ENCODE measurements at regions not wholly inside any gene's neighbourhood (a gene's known extent, or its start where the extent isn't known, plus 50 kb on each side); places are given as distances from the start of the nearest gene placed in this dataset.
"Not testable (repeated sequence)": the region's sequence is repeated elsewhere in the genome, so short reads cannot be mapped to it uniquely, and the experiment has no call there.

DNA sequence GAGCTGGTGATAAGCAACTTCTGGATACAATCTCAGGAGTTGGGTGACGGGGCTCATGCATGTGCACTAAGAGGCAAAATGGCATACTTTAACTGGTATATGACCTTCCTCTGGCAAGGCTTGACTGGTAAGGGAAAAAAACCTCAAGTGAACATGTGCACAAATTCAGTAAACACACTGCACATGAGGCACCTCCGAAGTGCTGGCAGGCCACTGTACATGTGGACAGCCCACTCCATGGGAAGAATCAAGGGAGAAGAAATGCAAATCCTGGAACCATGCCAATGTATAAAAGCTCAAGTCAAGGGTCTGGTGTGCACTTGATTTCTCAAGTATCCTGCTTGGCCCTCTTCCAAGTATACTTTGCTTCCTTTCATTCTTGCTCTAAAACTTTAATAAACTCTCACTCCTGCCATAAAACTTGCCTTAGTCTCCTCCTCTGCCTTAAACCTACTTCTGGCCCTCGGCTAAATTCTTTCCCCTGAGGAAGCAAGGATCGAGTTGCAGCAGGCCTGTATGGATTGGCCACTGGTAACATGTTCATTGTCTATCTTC, 167.2 kb downstream of the RAMP3 start:
- FAIRE-seq: no peak
- TF ChIP-seq TAF1 (IDR thresholded peaks at IDR 0.05; ENCODE audit: borderline replicate concordance, low read depth, low read length) (no peak), POLR2A (IDR thresholded peaks at IDR 0.05; ENCODE audit: low read depth, low read length) (no peak), POLR2AphosphoS5 (IDR thresholded peaks at IDR 0.05; ENCODE audit: low read depth, low read length) (no peak)
- DNase-seq (ENCODE audit: insufficient read length): no peak

GRCh38 chr7:45325378-45325777, 167.8 kb downstream of the RAMP3 start:
- DNase-seq (ENCODE audit: insufficient read length) (no peak), FAIRE-seq (peak; percentile 65)
- TF ChIP-seq POLR2AphosphoS5 (IDR thresholded peaks at IDR 0.05; ENCODE audit: low read depth, low read length): no peak
- no peak for TF ChIP-seq TAF1 (IDR thresholded peaks at IDR 0.05; ENCODE audit: borderline replicate concordance, low read depth, low read length)
- no peak for TF ChIP-seq POLR2A (IDR thresholded peaks at IDR 0.05; ENCODE audit: low read depth, low read length)

DNA sequence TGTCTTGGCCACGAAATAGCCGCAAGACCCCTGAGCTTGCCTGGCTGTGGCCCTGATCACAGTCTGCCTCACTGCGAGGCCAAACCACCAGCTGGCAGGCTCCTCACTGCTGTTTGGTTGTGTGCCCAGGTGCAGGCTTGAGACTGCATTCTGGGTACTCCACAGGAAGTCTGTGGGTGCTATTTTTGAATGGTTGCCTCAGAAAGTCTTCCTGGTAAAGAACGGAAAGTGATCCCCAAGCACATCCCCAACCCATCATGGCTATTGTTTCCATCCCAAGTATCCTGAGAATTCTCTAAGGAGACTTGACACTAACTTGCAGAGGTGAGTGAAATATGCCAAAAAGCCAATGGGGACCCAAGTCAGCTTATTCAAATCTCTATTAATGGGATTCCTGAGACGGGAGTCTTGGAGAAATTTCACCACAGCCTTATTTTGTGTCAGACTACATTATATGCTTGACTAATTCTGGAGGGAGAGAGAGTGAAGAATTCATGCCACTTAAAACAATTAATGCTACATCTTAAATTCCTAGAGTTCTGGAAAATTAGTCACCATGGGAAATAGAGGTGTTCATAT, 170.9 kb downstream of the RAMP3 start:
- TF ChIP-seq POLR2AphosphoS5 (IDR thresholded peaks at IDR 0.05; ENCODE audit: low read depth, low read length): no peak
- no peak for TF ChIP-seq POLR2A (IDR thresholded peaks at IDR 0.05; ENCODE audit: low read depth, low read length)
- no peak for TF ChIP-seq TAF1 (IDR thresholded peaks at IDR 0.05; ENCODE audit: borderline replicate concordance, low read depth, low read length)
- FAIRE-seq: no peak
- no peak for DNase-seq (ENCODE audit: insufficient read length)

DNA sequence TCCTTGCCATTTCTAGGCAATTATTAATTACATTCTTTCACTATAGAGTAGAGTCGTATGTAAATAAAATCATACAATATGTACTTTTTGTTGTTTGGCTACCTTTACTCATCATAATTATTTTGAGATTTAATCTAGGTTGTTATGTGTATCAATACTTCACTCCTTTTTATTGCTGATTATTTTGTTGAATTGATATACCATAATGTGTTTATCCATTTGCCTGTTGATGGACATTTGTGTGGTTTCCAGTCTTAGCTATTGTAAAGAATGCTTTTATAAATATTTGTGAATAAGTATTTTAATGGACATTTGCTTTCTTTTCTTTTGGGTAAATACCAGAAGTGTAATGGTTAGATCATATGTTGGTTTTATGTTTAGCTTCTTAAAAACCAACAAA, 174.0 kb downstream of the RAMP3 start:
- TF ChIP-seq POLR2A (IDR thresholded peaks at IDR 0.05; ENCODE audit: low read depth, low read length) (no peak), POLR2AphosphoS5 (IDR thresholded peaks at IDR 0.05; ENCODE audit: low read depth, low read length) (no peak), TAF1 (IDR thresholded peaks at IDR 0.05; ENCODE audit: borderline replicate concordance, low read depth, low read length) (no peak)
- DNase-seq (ENCODE audit: insufficient read length): no peak
- no peak for FAIRE-seq

GRCh38 chr7:45335024-45335423, 177.4 kb downstream of the RAMP3 start:
- DNase-seq (ENCODE audit: insufficient read length); FAIRE-seq: not testable (repeated sequence)

DNA sequence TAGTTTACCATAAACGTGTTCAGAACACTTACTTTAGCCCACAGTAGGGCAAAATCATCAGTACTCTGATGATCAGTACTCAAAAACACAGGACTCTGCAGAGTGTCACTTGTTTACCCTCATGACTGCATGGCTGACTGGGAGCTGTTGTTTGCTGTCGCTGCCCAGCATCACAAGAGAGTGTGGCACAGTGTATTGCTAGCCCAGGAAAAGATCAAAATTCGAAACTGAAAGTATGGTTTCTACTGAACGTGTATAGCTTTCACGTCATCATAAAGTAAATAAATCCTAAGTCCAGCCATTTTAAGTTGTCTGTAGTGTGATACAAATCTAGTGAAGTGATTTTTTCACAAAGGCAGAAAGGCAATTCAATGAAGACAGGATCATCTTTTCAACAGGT, 184.6 kb downstream of the RAMP3 start:
- DNase-seq (ENCODE audit: insufficient read length): no peak
- FAIRE-seq: peak; percentile 78
- TF ChIP-seq TAF1 (IDR thresholded peaks at IDR 0.05; ENCODE audit: borderline replicate concordance, low read depth, low read length): no peak
- no peak for TF ChIP-seq POLR2A (IDR thresholded peaks at IDR 0.05; ENCODE audit: low read depth, low read length)
- TF ChIP-seq POLR2AphosphoS5 (IDR thresholded peaks at IDR 0.05; ENCODE audit: low read depth, low read length): no peak

- no peak for FAIRE-seq
- no peak for DNase-seq (ENCODE audit: insufficient read length)
- TF ChIP-seq POLR2A (IDR thresholded peaks at IDR 0.05; ENCODE audit: low read depth, low read length) (no peak), POLR2AphosphoS5 (IDR thresholded peaks at IDR 0.05; ENCODE audit: low read depth, low read length) (no peak), TAF1 (IDR thresholded peaks at IDR 0.05; ENCODE audit: borderline replicate concordance, low read depth, low read length) (no peak)
Measured at GRCh38 chr7:45343746-45344145, 186.2 kb downstream of the RAMP3 start.

DNA sequence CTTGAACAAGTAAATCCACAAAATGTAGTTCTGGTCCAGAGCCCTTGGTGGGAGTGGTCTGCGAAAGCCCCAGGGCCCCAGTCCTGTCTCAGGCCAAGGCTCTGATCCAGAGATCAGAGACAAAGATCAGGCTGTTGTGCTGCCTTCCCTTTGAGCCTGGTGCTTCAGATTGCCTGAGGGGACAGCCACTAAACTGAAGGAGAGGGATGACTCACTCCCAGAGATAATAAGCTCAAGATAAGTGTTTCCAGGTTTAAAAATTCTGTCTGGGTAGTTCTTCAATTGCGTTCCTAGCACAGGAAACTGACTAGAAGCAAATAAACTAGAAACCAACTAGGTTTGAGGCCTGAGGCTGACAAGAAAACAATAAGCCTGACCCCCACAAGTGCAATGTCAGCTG, 190.2 kb downstream of the RAMP3 start:
- no peak for DNase-seq (ENCODE audit: insufficient read length)
- FAIRE-seq: peak; percentile 24
- TF ChIP-seq TAF1 (IDR thresholded peaks at IDR 0.05; ENCODE audit: borderline replicate concordance, low read depth, low read length) (no peak), POLR2AphosphoS5 (IDR thresholded peaks at IDR 0.05; ENCODE audit: low read depth, low read length) (no peak), POLR2A (IDR thresholded peaks at IDR 0.05; ENCODE audit: low read depth, low read length) (no peak)

GRCh38 chr7:45349090-45349489, 191.5 kb downstream of the RAMP3 start:
- DNase-seq (ENCODE audit: insufficient read length): no peak
- TF ChIP-seq POLR2A (IDR thresholded peaks at IDR 0.05; ENCODE audit: low read depth, low read length): no peak
- TF ChIP-seq POLR2AphosphoS5 (IDR thresholded peaks at IDR 0.05; ENCODE audit: low read depth, low read length): no peak
- no peak for TF ChIP-seq TAF1 (IDR thresholded peaks at IDR 0.05; ENCODE audit: borderline replicate concordance, low read depth, low read length)
- FAIRE-seq: no peak

- TF ChIP-seq TAF1 (IDR thresholded peaks at IDR 0.05; ENCODE audit: borderline replicate concordance, low read depth, low read length): no peak
- no peak for TF ChIP-seq POLR2AphosphoS5 (IDR thresholded peaks at IDR 0.05; ENCODE audit: low read depth, low read length)
- no peak for TF ChIP-seq POLR2A (IDR thresholded peaks at IDR 0.05; ENCODE audit: low read depth, low read length)
- FAIRE-seq: no peak
- no peak for DNase-seq (ENCODE audit: insufficient read length)
Measured at GRCh38 chr7:45350896-45351295, 193.3 kb downstream of the RAMP3 start.

GRCh38 chr7:45358287-45358686, 200.7 kb downstream of the RAMP3 start:
- TF ChIP-seq POLR2A (IDR thresholded peaks at IDR 0.05; ENCODE audit: low read depth, low read length) (no peak), TAF1 (IDR thresholded peaks at IDR 0.05; ENCODE audit: borderline replicate concordance, low read depth, low read length) (no peak)
- FAIRE-seq: no peak
- DNase-seq (ENCODE audit: insufficient read length): no peak

- TF ChIP-seq TAF1 (IDR thresholded peaks at IDR 0.05; ENCODE audit: borderline replicate concordance, low read depth, low read length) (no peak), POLR2A (IDR thresholded peaks at IDR 0.05; ENCODE audit: low read depth, low read length) (no peak), POLR2AphosphoS5 (IDR thresholded peaks at IDR 0.05; ENCODE audit: low read depth, low read length) (no peak)
- FAIRE-seq (no peak), DNase-seq (ENCODE audit: insufficient read length) (no peak)
Measured at GRCh38 chr7:45359250-45359649, 201.7 kb downstream of the RAMP3 start.

DNA sequence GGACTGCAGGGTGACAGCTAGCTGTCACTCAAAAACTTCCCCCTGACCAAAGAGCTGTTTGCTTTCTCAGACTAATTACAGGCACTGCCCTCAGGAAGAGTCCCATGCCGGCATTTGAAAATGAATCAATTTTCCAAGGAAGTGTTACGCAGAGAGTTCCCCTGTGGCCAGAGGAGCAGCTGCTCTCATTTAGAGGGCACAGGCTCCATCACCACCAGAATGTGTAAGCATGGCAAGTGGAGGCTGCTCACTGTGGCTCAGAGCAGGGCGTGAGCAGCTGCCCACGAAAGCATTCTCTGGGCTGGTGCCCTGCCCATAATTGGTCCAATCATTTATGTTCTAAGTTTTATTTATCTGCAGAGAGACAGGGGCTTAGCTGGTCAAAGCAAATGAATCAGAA, 202.2 kb downstream of the RAMP3 start:
- no peak for FAIRE-seq
- TF ChIP-seq TAF1 (IDR thresholded peaks at IDR 0.05; ENCODE audit: borderline replicate concordance, low read depth, low read length): no peak
- no peak for TF ChIP-seq POLR2A (IDR thresholded peaks at IDR 0.05; ENCODE audit: low read depth, low read length)
- no peak for TF ChIP-seq POLR2AphosphoS5 (IDR thresholded peaks at IDR 0.05; ENCODE audit: low read depth, low read length)
- no peak for DNase-seq (ENCODE audit: insufficient read length)

Data from GM12892 (cell line).